Trophoblast cell (in vitro differentiated cells and primary cell): ENCODE measurements at regions not wholly inside any gene's neighbourhood (a gene's known extent, or its start where the extent isn't known, plus 50 kb on each side); places are given as distances from the start of the nearest gene placed in this dataset.
A peak's percentile ranks its signal among the peaks of the same experiment; 100 is the strongest.

ENCODE experiments used
- DNase-seq, 2 donors: peaks; one replicate each; pipeline ENCODE4 v3.0.0-alpha.2; 2016
- H2AFZ ChIP-seq: 2 replicates; pipeline ENCODE4 v1.6.1; 2013; ENCODE audit warnings: low read length, moderate library complexity, mild to moderate bottlenecking; ENCODE audit not compliant: insufficient read depth, poor library complexity
- H2AK5ac ChIP-seq: 2 replicates; pipeline ENCODE4 v1.6.1; 2013; ENCODE audit warnings: mild to moderate bottlenecking, low read length
- H2BK120ac ChIP-seq: 2 replicates; pipeline ENCODE4 v1.6.1; 2013; ENCODE audit warnings: low read length, mild to moderate bottlenecking, moderate library complexity; ENCODE audit not compliant: insufficient read depth, poor library complexity
- H2BK12ac ChIP-seq: 2 replicates; pipeline ENCODE4 v1.6.1; 2013; ENCODE audit warnings: mild to moderate bottlenecking, low read length, moderate library complexity
- H2BK5ac ChIP-seq: 2 replicates; pipeline ENCODE4 v1.6.1; 2013; ENCODE audit warnings: low read length, low read depth, moderate library complexity, mild to moderate bottlenecking; ENCODE audit not compliant: poor library complexity
- H3K14ac ChIP-seq: 2 replicates; pipeline ENCODE4 v1.6.1; 2013; ENCODE audit warnings: mild to moderate bottlenecking, low read length
- H3K18ac ChIP-seq: 2 replicates; pipeline ENCODE4 v1.6.1; 2013; ENCODE audit warnings: mild to moderate bottlenecking, low read length
- H3K23ac ChIP-seq: 2 replicates; pipeline ENCODE4 v1.6.1; 2013; ENCODE audit warnings: low read length
- H3K27ac ChIP-seq: 2 replicates; pipeline ENCODE4 v1.5.1; 2013; ENCODE audit warnings: low read depth, mild to moderate bottlenecking, inconsistent platforms, low read length, moderate library complexity
- H3K27me3 ChIP-seq: 2 replicates; pipeline ENCODE4 v1.6.1; 2013; ENCODE audit warnings: inconsistent platforms, mild to moderate bottlenecking, low read length, moderate library complexity; ENCODE audit not compliant: insufficient read depth
- H3K36me3 ChIP-seq, 2 experiments: 1 replicate in 1 of 2; 2 replicates in 1 of 2; pipeline ENCODE4 v1.6.1; 2013; ENCODE audit warnings: low read length in 2 of 2, mild to moderate bottlenecking in 2 of 2, moderate library complexity in 1 of 2; ENCODE audit not compliant: insufficient read depth in 2 of 2, control insufficient read depth in 1 of 2
- H3K4ac ChIP-seq: 2 replicates; pipeline ENCODE4 v1.6.1; 2013; ENCODE audit warnings: low read depth, mild to moderate bottlenecking, low read length, moderate library complexity
- H3K4me1 ChIP-seq, 2 experiments: 1 replicate in 1 of 2; 2 replicates in 1 of 2; pipeline ENCODE4 v1.6.1; 2013; ENCODE audit warnings: low read length in 2 of 2, mild to moderate bottlenecking in 2 of 2, moderate library complexity in 1 of 2; ENCODE audit not compliant: insufficient read depth in 2 of 2, control insufficient read depth in 1 of 2
- H3K4me2 ChIP-seq: 2 replicates; pipeline ENCODE4 v1.6.1; 2013; ENCODE audit warnings: inconsistent platforms, mild to moderate bottlenecking, low read length, moderate library complexity
- H3K4me3 ChIP-seq: 2 replicates; pipeline ENCODE4 v1.5.1; 2013; ENCODE audit warnings: mild to moderate bottlenecking, low read depth, low read length, inconsistent platforms
- H3K79me1 ChIP-seq: one replicate; pipeline ENCODE4 v1.6.1; 2013; ENCODE audit warnings: low read length
- H3K79me2 ChIP-seq: 2 replicates; pipeline ENCODE4 v1.6.1; 2013; ENCODE audit warnings: low read length, mild to moderate bottlenecking; ENCODE audit not compliant: control insufficient read depth, insufficient read depth, poor library complexity
- H3K9ac ChIP-seq: 2 replicates; pipeline ENCODE4 v1.6.1; 2013; ENCODE audit warnings: mild to moderate bottlenecking, low read length
- H3K9me3 ChIP-seq: 2 replicates; pipeline ENCODE4 v1.6.1; 2013; ENCODE audit warnings: low read depth, mild to moderate bottlenecking, control low read depth, inconsistent platforms, low read length; ENCODE audit not compliant: insufficient read depth
- H4K12ac ChIP-seq: 2 replicates; pipeline ENCODE4 v1.6.1; 2013; ENCODE audit warnings: low read depth, mild to moderate bottlenecking, low read length, moderate library complexity
- H4K8ac ChIP-seq: 2 replicates; pipeline ENCODE4 v1.6.1; 2013; ENCODE audit warnings: low read depth, mild to moderate bottlenecking, low read length, moderate library complexity
- H4K91ac ChIP-seq: one replicate; pipeline ENCODE4 v1.6.1; 2013; ENCODE audit warnings: low read depth, mild to moderate bottlenecking, low read length, moderate library complexity
- WGBS: extraction: QIAGEN DNeasy Blood & Tissue Kit; methylation state at CpG from one replicate; pipeline ENCODE4 v1.1.7; 2013; ENCODE audit warnings: missing lambda C conversion rate; ENCODE audit not compliant: insufficient read length, insufficient coverage; ENCODE audit errors: extremely low coverage; 5-methylcytosine and 5-hydroxymethylcytosine counted together

- H3K4ac ChIP-seq: no peak overlapping the region
- H2AFZ ChIP-seq: no peak overlapping the region
- WGBS: no CpG with 5 or more reads among the region's 1 CpG
- H3K23ac ChIP-seq: no peak overlapping the region
- H3K4me2 ChIP-seq: no peak overlapping the region
- H3K4me1 ChIP-seq: no peaks in the 10 kb centered on the region
- H3K9ac ChIP-seq: no peak overlapping the region
- H4K91ac ChIP-seq: no peak overlapping the region
- H3K9me3 ChIP-seq: no peaks in the 10 kb centered on the region
- DNase-seq: peak in 1 of 2 donors; percentile 1
- no peak overlapping the region for H2BK5ac ChIP-seq
- no peak overlapping the region for H4K12ac ChIP-seq
- H3K79me1 ChIP-seq: no peaks in the 10 kb centered on the region
- no peak overlapping the region for H2BK120ac ChIP-seq
- H3K36me3 ChIP-seq: no peaks in the 10 kb centered on the region
- no peak overlapping the region for H2AK5ac ChIP-seq
- no peaks in the 10 kb centered on the region for H3K79me2 ChIP-seq
- no peak overlapping the region for H3K27ac ChIP-seq
- no peaks in the 10 kb centered on the region for H3K27me3 ChIP-seq
- no peak overlapping the region for H2BK12ac ChIP-seq
- H3K4me3 ChIP-seq: no peak overlapping the region
- no peak overlapping the region for H3K18ac ChIP-seq
- H3K14ac ChIP-seq: no peak overlapping the region
- no peak overlapping the region for H4K8ac ChIP-seq
These were observed 243.0 kb upstream of the PTPRD start for GRCh38 chr9:10855847-10856246.

- Histone ChIP-seq H3K4me1 (no peaks in the 10 kb centered on the region), H2BK120ac (no peak overlapping the region), H3K27me3 (no peaks in the 10 kb centered on the region), H4K12ac (no peak overlapping the region), H3K4me3 (no peak overlapping the region), H3K18ac (no peak overlapping the region), H3K4ac (no peak overlapping the region), H3K36me3 (no peaks in the 10 kb centered on the region), H2AK5ac (no peak overlapping the region), H3K79me1 (no peaks in the 10 kb centered on the region), H3K9me3 (no peaks in the 10 kb centered on the region), H4K91ac (no peak overlapping the region), H3K14ac (no peak overlapping the region), H3K9ac (no peak overlapping the region), H3K27ac (no peak overlapping the region), H4K8ac (no peak overlapping the region), H3K4me2 (no peak overlapping the region), H2AFZ (no peak overlapping the region), H2BK5ac (no peak overlapping the region), H3K23ac (no peak overlapping the region), H3K79me2 (no peaks in the 10 kb centered on the region), H2BK12ac (no peak overlapping the region)
- no CpG with 5 or more reads among the region's 1 CpG for WGBS
- DNase-seq: no peak
These were observed 246.0 kb upstream of the PTPRD start for GRCh38 chr9:10858817-10859216.

- H4K8ac ChIP-seq: no peak overlapping the region
- no peak overlapping the region for H3K9ac ChIP-seq
- no peaks in the 10 kb centered on the region for H3K4me1 ChIP-seq
- H2BK5ac ChIP-seq: no peak overlapping the region
- H4K12ac ChIP-seq: no peak overlapping the region
- H3K14ac ChIP-seq: no peak overlapping the region
- H3K9me3 ChIP-seq: no peaks in the 10 kb centered on the region
- H3K4ac ChIP-seq: no peak overlapping the region
- no peaks in the 10 kb centered on the region for H3K79me1 ChIP-seq
- no peak overlapping the region for H2BK12ac ChIP-seq
- no peak for DNase-seq
- no peak overlapping the region for H3K23ac ChIP-seq
- H3K18ac ChIP-seq: no peak overlapping the region
- H3K4me2 ChIP-seq: no peak overlapping the region
- no peak overlapping the region for H2AFZ ChIP-seq
- no peaks in the 10 kb centered on the region for H3K79me2 ChIP-seq
- H3K27me3 ChIP-seq: no peaks in the 10 kb centered on the region
- H3K27ac ChIP-seq: no peak overlapping the region
- no CpG with 5 or more reads among the region's 2 CpGs for WGBS
- H3K36me3 ChIP-seq: no peaks in the 10 kb centered on the region
- H2BK120ac ChIP-seq: no peak overlapping the region
- no peak overlapping the region for H4K91ac ChIP-seq
- H3K4me3 ChIP-seq: no peak overlapping the region
- H2AK5ac ChIP-seq: no peak overlapping the region
These were observed 250.7 kb upstream of the PTPRD start for GRCh38 chr9:10863476-10863875.

- Histone ChIP-seq H2AK5ac (no peak overlapping the region), H4K91ac (no peak overlapping the region), H3K9ac (no peak overlapping the region), H3K9me3 (peaks cover under 1% of the 10 kb centered on the region), H4K8ac (no peak overlapping the region), H3K27ac (no peak overlapping the region), H2AFZ (no peak overlapping the region), H3K23ac (no peak overlapping the region), H2BK12ac (no peak overlapping the region), H3K36me3 (no peaks in the 10 kb centered on the region), H3K27me3 (no peaks in the 10 kb centered on the region), H3K4ac (no peak overlapping the region), H4K12ac (no peak overlapping the region), H3K4me1 (no peaks in the 10 kb centered on the region), H3K79me1 (no peaks in the 10 kb centered on the region), H3K18ac (no peak overlapping the region), H2BK5ac (no peak overlapping the region), H2BK120ac (no peak overlapping the region), H3K4me3 (no peak overlapping the region), H3K79me2 (no peaks in the 10 kb centered on the region), H3K14ac (no peak overlapping the region), H3K4me2 (no peak overlapping the region)
- no CpG with 5 or more reads among the region's 2 CpGs for WGBS
- no peak for DNase-seq
These were observed 254.4 kb upstream of the PTPRD start for GRCh38 chr9:10867194-10867593.
